GM19452 (cell line): ENCODE measurements at regions not wholly inside any gene's neighbourhood (a gene's known extent, or its start where the extent isn't known, plus 50 kb on each side); places are given as distances from the start of the nearest gene placed in this dataset.
A peak's percentile ranks its signal among the peaks of the same experiment; 100 is the strongest.
"Not testable (repeated sequence)": the region's sequence is repeated elsewhere in the genome, so short reads cannot be mapped to it uniquely, and the experiment has no call there.

ENCODE experiments used
- ATAC-seq: cut with Tn5 transposase; IDR thresholded peaks from one replicate; pipeline ENCODE4 v1.9.1; 2021; ENCODE audit not compliant: unreplicated experiment

- ATAC-seq = no peak
Observed at GRCh38 chr5:124203303-124203702, 543.1 kb downstream of the ZNF608 start.

GRCh38 chr5:124200381-124200780, 546.1 kb downstream of the ZNF608 start:
- ATAC-seq = no peak

- no peak for ATAC-seq
Observed at GRCh38 chr5:124199893-124200292, 546.5 kb downstream of the ZNF608 start.

- ATAC-seq = no peak
Observed at GRCh38 chr5:124195411-124195810, 551.0 kb downstream of the ZNF608 start.

GRCh38 chr5:124194282-124194681, 552.2 kb downstream of the ZNF608 start:
- no peak for ATAC-seq

- no peak for ATAC-seq
Observed at GRCh38 chr5:124193371-124193789, 553.1 kb downstream of the ZNF608 start.

- no peak for ATAC-seq
Observed at GRCh38 chr5:124192716-124193115, 553.7 kb downstream of the ZNF608 start.

GRCh38 chr5:124185716-124186115, 560.7 kb downstream of the ZNF608 start:
- ATAC-seq = no peak

- ATAC-seq = peak; percentile 53
Observed at GRCh38 chr5:124182133-124182532, 564.3 kb downstream of the ZNF608 start.

GRCh38 chr5:124180875-124181461, 565.5 kb downstream of the ZNF608 start:
- no peak for ATAC-seq

- no peak for ATAC-seq
Observed at GRCh38 chr5:124180299-124180874, 566.1 kb downstream of the ZNF608 start.

- no peak for ATAC-seq
Observed at GRCh38 chr5:124179819-124180218, 566.6 kb downstream of the ZNF608 start.

- ATAC-seq = no peak
Observed at GRCh38 chr5:124178050-124178449, 568.4 kb downstream of the ZNF608 start.

GRCh38 chr5:124176692-124177091, 569.7 kb downstream of the ZNF608 start:
- no peak for ATAC-seq

- no peak for ATAC-seq
Observed at GRCh38 chr5:124173386-124173785, 573.1 kb downstream of the ZNF608 start.

GRCh38 chr5:124172389-124173003, 573.9 kb downstream of the ZNF608 start:
- no peak for ATAC-seq

GRCh38 chr5:124168093-124168492, 578.3 kb downstream of the ZNF608 start:
- ATAC-seq = not testable (repeated sequence)

- no peak for ATAC-seq
Observed at GRCh38 chr5:124162767-124163532, 583.5 kb downstream of the ZNF608 start.

- no peak for ATAC-seq
Observed at GRCh38 chr5:124161266-124161665, 585.2 kb downstream of the ZNF608 start.

- ATAC-seq = no peak
Observed at GRCh38 chr5:124160265-124160664, 586.2 kb downstream of the ZNF608 start.

GRCh38 chr5:124157320-124157719, 589.1 kb downstream of the ZNF608 start:
- ATAC-seq = peak; percentile 58
